H1 (cell line): ENCODE measurements at regions not wholly inside any gene's neighbourhood (a gene's known extent, or its start where the extent isn't known, plus 50 kb on each side); places are given as distances from the start of the nearest gene placed in this dataset.

ENCODE experiments used
- E2F6 ChIP-seq: IDR thresholded peaks from 2 replicates; pipeline ENCODE4 v1.6.1; 2012; ENCODE audit warnings: inconsistent platforms
- HDAC2 ChIP-seq, 2 experiments: fragments of 300-600 bp in 1 of 2; sonication (generic) in 1 of 2; IDR thresholded peaks; 2 replicates each; pipeline ENCODE4 v1.6.1; 2011 to 2012; ENCODE audit warnings: low read depth in 2 of 2, low read length in 2 of 2, mild to moderate bottlenecking in 2 of 2, moderate library complexity in 2 of 2, borderline replicate concordance in 1 of 2, inconsistent platforms in 1 of 2
- MAFK ChIP-seq: IDR thresholded peaks from 2 replicates; pipeline ENCODE4 v1.6.1; 2012; ENCODE audit warnings: low read depth, mild to moderate bottlenecking, improper control_type of control experiment, low read length
- TF ChIP-seq, protein P1 (sequence below), 3 experiments: IDR thresholded peaks; 1 replicate in 2 of 3; 2 replicates in 1 of 3; pipeline versions ENCODE4 v1.5.1 to v1.6.1; 2011; ENCODE audit warnings: low read length in 3 of 3, mild to moderate bottlenecking in 3 of 3, inconsistent platforms in 2 of 3, low read depth in 1 of 3, moderate library complexity in 1 of 3; ENCODE audit not compliant: insufficient read depth in 1 of 3; ENCODE audit errors: control extremely low read depth in 1 of 3

GRCh38 chr5:122237906-122238305 is 74.1 kb upstream of the SNCAIP start (continued):
- TF ChIP-seq, protein P1, sequence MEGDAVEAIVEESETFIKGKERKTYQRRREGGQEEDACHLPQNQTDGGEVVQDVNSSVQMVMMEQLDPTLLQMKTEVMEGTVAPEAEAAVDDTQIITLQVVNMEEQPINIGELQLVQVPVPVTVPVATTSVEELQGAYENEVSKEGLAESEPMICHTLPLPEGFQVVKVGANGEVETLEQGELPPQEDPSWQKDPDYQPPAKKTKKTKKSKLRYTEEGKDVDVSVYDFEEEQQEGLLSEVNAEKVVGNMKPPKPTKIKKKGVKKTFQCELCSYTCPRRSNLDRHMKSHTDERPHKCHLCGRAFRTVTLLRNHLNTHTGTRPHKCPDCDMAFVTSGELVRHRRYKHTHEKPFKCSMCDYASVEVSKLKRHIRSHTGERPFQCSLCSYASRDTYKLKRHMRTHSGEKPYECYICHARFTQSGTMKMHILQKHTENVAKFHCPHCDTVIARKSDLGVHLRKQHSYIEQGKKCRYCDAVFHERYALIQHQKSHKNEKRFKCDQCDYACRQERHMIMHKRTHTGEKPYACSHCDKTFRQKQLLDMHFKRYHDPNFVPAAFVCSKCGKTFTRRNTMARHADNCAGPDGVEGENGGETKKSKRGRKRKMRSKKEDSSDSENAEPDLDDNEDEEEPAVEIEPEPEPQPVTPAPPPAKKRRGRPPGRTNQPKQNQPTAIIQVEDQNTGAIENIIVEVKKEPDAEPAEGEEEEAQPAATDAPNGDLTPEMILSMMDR (IDR thresholded peaks at IDR 0.05; ENCODE audit: control extremely low read depth in 1 of 3, insufficient read depth in 1 of 3, low read depth in 1 of 3, low read length in 3 of 3), result no peak
- TF ChIP-seq HDAC2 (IDR thresholded peaks at IDR 0.05; ENCODE audit: borderline replicate concordance in 1 of 2, low read depth in 2 of 2, low read length in 2 of 2) (no peak), MAFK (no peak), E2F6 (no peak)
- TF ChIP-seq, all 59 proteins: peak for 0
